ENCODE measurements at regions not wholly inside any gene's neighbourhood (a gene's known extent, or its start where the extent isn't known, plus 50 kb on each side); places are given as distances from the start of the nearest gene placed in this dataset.

GRCh38 chr1:168833801-168834224, 104.8 kb upstream of the DPT start (continued):
- TF ChIP-seq ZNF292 (CRISPR knock-in tag; IDR thresholded peaks at IDR 0.05; ENCODE audit: borderline replicate concordance, low read depth) (0 out of 2 replicates have a peak, but pooled peaks have one; percentile 32), ATM (IDR thresholded peaks at IDR 0.05; ENCODE audit: borderline replicate concordance) (no peak), NFIB (CRISPR knock-in tag; IDR thresholded peaks at IDR 0.05; ENCODE audit: borderline replicate concordance) (no peak), ZNF747 (CRISPR knock-in tag; IDR thresholded peaks at IDR 0.05; ENCODE audit: borderline replicate concordance) (peak; percentile 50; the same call in 1 of the 2 replicates), ZNF275 (CRISPR knock-in tag; IDR thresholded peaks at IDR 0.05; ENCODE audit: borderline replicate concordance) (no peak), ZNF761 (CRISPR knock-in tag; conservative IDR thresholded peaks at IDR 0.05) (0 out of 2 replicates have a peak, but pooled peaks have one; percentile 60), RBM39 (IDR thresholded peaks at IDR 0.05; ENCODE audit: low read depth, low read length, poor library complexity, severe bottlenecking) (no peak), TIGD3 (CRISPR knock-in tag; IDR thresholded peaks at IDR 0.05; ENCODE audit: borderline replicate concordance) (no peak), KLF9 (CRISPR knock-in tag; IDR thresholded peaks at IDR 0.05; ENCODE audit: low read depth) (no peak), CEBPB (IDR thresholded peaks at IDR 0.05; ENCODE audit: borderline replicate concordance, low read depth, low read length) (no peak), HOXA5 (CRISPR knock-in tag; IDR thresholded peaks at IDR 0.05) (no peak), ZNF644 (CRISPR knock-in tag; IDR thresholded peaks at IDR 0.05; ENCODE audit: low read depth) (no peak), ZNF383 (CRISPR knock-in tag; IDR thresholded peaks at IDR 0.05; ENCODE audit: borderline replicate concordance) (no peak), ZNF850 (CRISPR knock-in tag; conservative IDR thresholded peaks at IDR 0.05) (peak; percentile 84; the same call in 1 of the 2 replicates), ATAD3A (CRISPR knock-in tag; IDR thresholded peaks at IDR 0.05) (no peak), NR2F2 (IDR thresholded peaks at IDR 0.05; ENCODE audit: borderline replicate concordance, low read depth) (no peak), TCF12 (IDR thresholded peaks at IDR 0.05) (no peak), TCF12 (CRISPR knock-in tag; IDR thresholded peaks at IDR 0.05) (peak; percentile 88; the same call in 1 of the 2 replicates), YEATS4 (CRISPR knock-in tag; IDR thresholded peaks at IDR 0.05; ENCODE audit: borderline replicate concordance) (no peak), SCMH1 (CRISPR knock-in tag; IDR thresholded peaks at IDR 0.05; ENCODE audit: borderline replicate concordance) (no peak), SIX1 (CRISPR knock-in tag; IDR thresholded peaks at IDR 0.05; ENCODE audit: borderline replicate concordance) (no peak), ZNF33A (CRISPR knock-in tag; IDR thresholded peaks at IDR 0.05; ENCODE audit: borderline replicate concordance) (no peak), ZNF136 (CRISPR knock-in tag; IDR thresholded peaks at IDR 0.05; ENCODE audit: low read depth) (no peak), HDAC6 (IDR thresholded peaks at IDR 0.05; ENCODE audit: low read depth, low read length) (no peak)
